ENCODE measurements at regions not wholly inside any gene's neighbourhood (a gene's known extent, or its start where the extent isn't known, plus 50 kb on each side); places are given as distances from the start of the nearest gene placed in this dataset.

GRCh38 chr1:30545365-30545764 lies 178.0 kb downstream of the MATN1 start:
- no peak overlapping the region for H3K9ac ChIP-seq (ENCODE audit: low read depth in 1 of 2, low read length in 2 of 2)
- H3K27ac ChIP-seq (ENCODE audit: low read depth in 2 of 2, low read length in 2 of 2) = no peak overlapping the region
- H3K27me3 ChIP-seq (ENCODE audit: control insufficient read depth in 2 of 2, insufficient read depth in 2 of 2, low read length in 2 of 2) = no peaks in the 10 kb centered on the region
- H3K36me3 ChIP-seq (ENCODE audit: control insufficient read depth in 2 of 2, insufficient read depth in 2 of 2, low read length in 2 of 2) = no peaks in the 10 kb centered on the region
- no peaks in the 10 kb centered on the region for H3K9me3 ChIP-seq (ENCODE audit: control insufficient read depth in 2 of 2, low read length in 2 of 2)
- H3K4me1 ChIP-seq (ENCODE audit: control insufficient read depth in 2 of 2, insufficient read depth in 2 of 2, low read length in 2 of 2) = no peaks in the 10 kb centered on the region
- H3K4me3 ChIP-seq (ENCODE audit: low read length in 2 of 2) = no peak overlapping the region

- H3K27me3 ChIP-seq (ENCODE audit: control insufficient read depth in 2 of 2, insufficient read depth in 2 of 2, low read length in 2 of 2) = no peaks in the 10 kb centered on the region
- no peak overlapping the region for H3K27ac ChIP-seq (ENCODE audit: low read depth in 2 of 2, low read length in 2 of 2)
- no peaks in the 10 kb centered on the region for H3K9me3 ChIP-seq (ENCODE audit: control insufficient read depth in 2 of 2, low read length in 2 of 2)
- no peaks in the 10 kb centered on the region for H3K36me3 ChIP-seq (ENCODE audit: control insufficient read depth in 2 of 2, insufficient read depth in 2 of 2, low read length in 2 of 2)
- H3K9ac ChIP-seq (ENCODE audit: low read depth in 1 of 2, low read length in 2 of 2) = no peak overlapping the region
- H3K4me1 ChIP-seq (ENCODE audit: control insufficient read depth in 2 of 2, insufficient read depth in 2 of 2, low read length in 2 of 2) = no peaks in the 10 kb centered on the region
- no peak overlapping the region for H3K4me3 ChIP-seq (ENCODE audit: low read length in 2 of 2)
Observed at GRCh38 chr1:30541721-30542485, 181.5 kb downstream of the MATN1 start.

GRCh38 chr1:30540611-30541192 lies 182.7 kb downstream of the MATN1 start:
- no peak overlapping the region for H3K4me3 ChIP-seq (ENCODE audit: low read length in 2 of 2)
- no peaks in the 10 kb centered on the region for H3K36me3 ChIP-seq (ENCODE audit: control insufficient read depth in 2 of 2, insufficient read depth in 2 of 2, low read length in 2 of 2)
- no peaks in the 10 kb centered on the region for H3K27me3 ChIP-seq (ENCODE audit: control insufficient read depth in 2 of 2, insufficient read depth in 2 of 2, low read length in 2 of 2)
- no peaks in the 10 kb centered on the region for H3K9me3 ChIP-seq (ENCODE audit: control insufficient read depth in 2 of 2, low read length in 2 of 2)
- no peaks in the 10 kb centered on the region for H3K4me1 ChIP-seq (ENCODE audit: control insufficient read depth in 2 of 2, insufficient read depth in 2 of 2, low read length in 2 of 2)
- no peak overlapping the region for H3K9ac ChIP-seq (ENCODE audit: low read depth in 1 of 2, low read length in 2 of 2)
- H3K27ac ChIP-seq (ENCODE audit: low read depth in 2 of 2, low read length in 2 of 2) = no peak overlapping the region

- no peaks in the 10 kb centered on the region for H3K9me3 ChIP-seq (ENCODE audit: control insufficient read depth in 2 of 2, low read length in 2 of 2)
- H3K36me3 ChIP-seq (ENCODE audit: control insufficient read depth in 2 of 2, insufficient read depth in 2 of 2, low read length in 2 of 2) = no peaks in the 10 kb centered on the region
- H3K4me1 ChIP-seq (ENCODE audit: control insufficient read depth in 2 of 2, insufficient read depth in 2 of 2, low read length in 2 of 2) = no peaks in the 10 kb centered on the region
- no peak overlapping the region for H3K27ac ChIP-seq (ENCODE audit: low read depth in 2 of 2, low read length in 2 of 2)
- no peaks in the 10 kb centered on the region for H3K27me3 ChIP-seq (ENCODE audit: control insufficient read depth in 2 of 2, insufficient read depth in 2 of 2, low read length in 2 of 2)
- H3K9ac ChIP-seq (ENCODE audit: low read depth in 1 of 2, low read length in 2 of 2) = no peak overlapping the region
- no peak overlapping the region for H3K4me3 ChIP-seq (ENCODE audit: low read length in 2 of 2)
Observed at GRCh38 chr1:30539884-30540283, 183.5 kb downstream of the MATN1 start.

GRCh38 chr1:30538993-30539867 lies 184.2 kb downstream of the MATN1 start:
- Histone ChIP-seq H3K36me3 (ENCODE audit: control insufficient read depth in 2 of 2, insufficient read depth in 2 of 2, low read length in 2 of 2) (no peaks in the 10 kb centered on the region), H3K4me3 (ENCODE audit: low read length in 2 of 2) (no peak overlapping the region), H3K9ac (ENCODE audit: low read depth in 1 of 2, low read length in 2 of 2) (no peak overlapping the region), H3K27me3 (ENCODE audit: control insufficient read depth in 2 of 2, insufficient read depth in 2 of 2, low read length in 2 of 2) (no peaks in the 10 kb centered on the region), H3K9me3 (ENCODE audit: control insufficient read depth in 2 of 2, low read length in 2 of 2) (no peaks in the 10 kb centered on the region), H3K4me1 (ENCODE audit: control insufficient read depth in 2 of 2, insufficient read depth in 2 of 2, low read length in 2 of 2) (no peaks in the 10 kb centered on the region), H3K27ac (ENCODE audit: low read depth in 2 of 2, low read length in 2 of 2) (no peak overlapping the region)

GRCh38 chr1:30538226-30538992 lies 185.0 kb downstream of the MATN1 start:
- H3K4me1 ChIP-seq (ENCODE audit: control insufficient read depth in 2 of 2, insufficient read depth in 2 of 2, low read length in 2 of 2) = no peaks in the 10 kb centered on the region
- no peaks in the 10 kb centered on the region for H3K36me3 ChIP-seq (ENCODE audit: control insufficient read depth in 2 of 2, insufficient read depth in 2 of 2, low read length in 2 of 2)
- no peak overlapping the region for H3K27ac ChIP-seq (ENCODE audit: low read depth in 2 of 2, low read length in 2 of 2)
- no peak overlapping the region for H3K9ac ChIP-seq (ENCODE audit: low read depth in 1 of 2, low read length in 2 of 2)
- H3K9me3 ChIP-seq (ENCODE audit: control insufficient read depth in 2 of 2, low read length in 2 of 2) = no peaks in the 10 kb centered on the region
- H3K27me3 ChIP-seq (ENCODE audit: control insufficient read depth in 2 of 2, insufficient read depth in 2 of 2, low read length in 2 of 2) = no peaks in the 10 kb centered on the region
- H3K4me3 ChIP-seq (ENCODE audit: low read length in 2 of 2) = no peak overlapping the region

GRCh38 chr1:30537279-30537678 lies 186.1 kb downstream of the MATN1 start:
- Histone ChIP-seq H3K9ac (ENCODE audit: low read depth in 1 of 2, low read length in 2 of 2) (no peak overlapping the region), H3K36me3 (ENCODE audit: control insufficient read depth in 2 of 2, insufficient read depth in 2 of 2, low read length in 2 of 2) (no peaks in the 10 kb centered on the region), H3K4me3 (ENCODE audit: low read length in 2 of 2) (no peak overlapping the region), H3K9me3 (ENCODE audit: control insufficient read depth in 2 of 2, low read length in 2 of 2) (no peaks in the 10 kb centered on the region), H3K4me1 (ENCODE audit: control insufficient read depth in 2 of 2, insufficient read depth in 2 of 2, low read length in 2 of 2) (no peaks in the 10 kb centered on the region), H3K27me3 (ENCODE audit: control insufficient read depth in 2 of 2, insufficient read depth in 2 of 2, low read length in 2 of 2) (no peaks in the 10 kb centered on the region), H3K27ac (ENCODE audit: low read depth in 2 of 2, low read length in 2 of 2) (no peak overlapping the region)

- Histone ChIP-seq H3K9ac (ENCODE audit: low read depth in 1 of 2, low read length in 2 of 2) (no peak overlapping the region), H3K27ac (ENCODE audit: low read depth in 2 of 2, low read length in 2 of 2) (no peak overlapping the region), H3K36me3 (ENCODE audit: control insufficient read depth in 2 of 2, insufficient read depth in 2 of 2, low read length in 2 of 2) (no peaks in the 10 kb centered on the region), H3K9me3 (ENCODE audit: control insufficient read depth in 2 of 2, low read length in 2 of 2) (no peaks in the 10 kb centered on the region), H3K27me3 (ENCODE audit: control insufficient read depth in 2 of 2, insufficient read depth in 2 of 2, low read length in 2 of 2) (no peaks in the 10 kb centered on the region), H3K4me1 (ENCODE audit: control insufficient read depth in 2 of 2, insufficient read depth in 2 of 2, low read length in 2 of 2) (no peaks in the 10 kb centered on the region), H3K4me3 (ENCODE audit: low read length in 2 of 2) (no peak overlapping the region)
Observed at GRCh38 chr1:30536530-30536929, 186.9 kb downstream of the MATN1 start.

- no peak overlapping the region for H3K27ac ChIP-seq (ENCODE audit: low read depth in 2 of 2, low read length in 2 of 2)
- H3K9me3 ChIP-seq (ENCODE audit: control insufficient read depth in 2 of 2, low read length in 2 of 2) = no peaks in the 10 kb centered on the region
- no peaks in the 10 kb centered on the region for H3K4me1 ChIP-seq (ENCODE audit: control insufficient read depth in 2 of 2, insufficient read depth in 2 of 2, low read length in 2 of 2)
- no peaks in the 10 kb centered on the region for H3K36me3 ChIP-seq (ENCODE audit: control insufficient read depth in 2 of 2, insufficient read depth in 2 of 2, low read length in 2 of 2)
- no peak overlapping the region for H3K4me3 ChIP-seq (ENCODE audit: low read length in 2 of 2)
- no peaks in the 10 kb centered on the region for H3K27me3 ChIP-seq (ENCODE audit: control insufficient read depth in 2 of 2, insufficient read depth in 2 of 2, low read length in 2 of 2)
- no peak overlapping the region for H3K9ac ChIP-seq (ENCODE audit: low read depth in 1 of 2, low read length in 2 of 2)
Observed at GRCh38 chr1:30535595-30536325, 187.6 kb downstream of the MATN1 start.

Measured in mucosa of rectum (tissue), 2 donors.